ENCODE measurements at regions not wholly inside any gene's neighbourhood (a gene's known extent, or its start where the extent isn't known, plus 50 kb on each side); places are given as distances from the start of the nearest gene placed in this dataset.

- TF ChIP-seq CTCF (IDR thresholded peaks at IDR 0.05) (no peak), TCF7L2 (IDR thresholded peaks at IDR 0.05; ENCODE audit: low read depth, low read length) (no peak)
Observed at GRCh38 chr9:80352967-80353366, 781.2 kb downstream of the TLE4 start.

Data from Panc1 (cell line).